Chondrocyte (in vitro differentiated cells): ENCODE measurements at regions not wholly inside any gene's neighbourhood (a gene's known extent, or its start where the extent isn't known, plus 50 kb on each side); places are given as distances from the start of the nearest gene placed in this dataset.

ENCODE experiments used
- DNase-seq: peaks from one replicate; pipeline ENCODE4 v3.0.0; 2021; ENCODE audit warnings: mixed read lengths, low spot score
- H3K27ac Mint-ChIP-seq: one replicate; pipeline ENCODE4 v1.8.0; 2021; ENCODE audit warnings: mild to moderate bottlenecking, moderate library complexity, mixed read lengths; ENCODE audit not compliant: unreplicated experiment
- H3K27me3 Mint-ChIP-seq: 2 replicates; pipeline ENCODE4 v1.8.0; 2021; ENCODE audit warnings: low read depth, mixed read lengths
- H3K36me3 Mint-ChIP-seq: 2 replicates; pipeline ENCODE4 v1.8.0; 2021; ENCODE audit warnings: low read depth, mixed read lengths
- H3K4me1 Mint-ChIP-seq: 2 replicates; pipeline ENCODE4 v1.8.0; 2021; ENCODE audit warnings: low read depth, mild to moderate bottlenecking, mixed read lengths
- H3K4me3 Mint-ChIP-seq: one replicate; pipeline ENCODE4 v1.8.0; 2021; ENCODE audit warnings: mild to moderate bottlenecking, moderate library complexity, mixed read lengths; ENCODE audit not compliant: unreplicated experiment
- H3K9me3 Mint-ChIP-seq: 2 replicates; pipeline ENCODE4 v1.8.0; 2021; ENCODE audit warnings: low read depth, mixed read lengths
- TF ChIP-seq, protein P1 (sequence below): fragments of 200-600 bp; sonication (generic); IDR thresholded peaks from 2 replicates; pipeline ENCODE4 v1.5.0; 2021; ENCODE audit warnings: antibody characterized with exemption, mild to moderate bottlenecking, moderate library complexity

DNA sequence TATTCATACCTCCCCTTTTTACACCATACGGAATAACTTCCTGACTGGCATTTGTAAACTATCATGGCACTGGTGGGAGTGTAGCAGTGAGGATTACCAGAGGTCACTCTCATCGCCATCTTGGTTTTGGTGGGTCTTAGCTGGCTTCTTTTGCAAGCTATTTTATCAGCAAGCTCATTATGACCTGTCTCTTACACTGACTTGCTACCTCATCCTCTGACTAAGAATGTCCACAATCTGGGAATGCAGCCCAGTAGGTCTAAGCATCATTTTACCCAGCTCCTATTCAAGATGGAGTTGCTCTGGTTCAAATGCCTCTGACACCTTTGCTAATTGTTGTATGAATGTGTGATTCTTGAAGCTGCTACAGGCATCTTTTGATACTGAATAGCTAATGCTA lies 950.8 kb upstream of the SLC39A10 start:
- no peak overlapping the region for H3K27ac Mint-ChIP-seq
- H3K4me1 Mint-ChIP-seq = no peaks in the 10 kb centered on the region
- H3K36me3 Mint-ChIP-seq = no peaks in the 10 kb centered on the region
- DNase-seq = no peak
- H3K4me3 Mint-ChIP-seq = no peak overlapping the region
- H3K27me3 Mint-ChIP-seq = peaks cover 12% of the 10 kb centered on the region
- TF ChIP-seq, protein P1, sequence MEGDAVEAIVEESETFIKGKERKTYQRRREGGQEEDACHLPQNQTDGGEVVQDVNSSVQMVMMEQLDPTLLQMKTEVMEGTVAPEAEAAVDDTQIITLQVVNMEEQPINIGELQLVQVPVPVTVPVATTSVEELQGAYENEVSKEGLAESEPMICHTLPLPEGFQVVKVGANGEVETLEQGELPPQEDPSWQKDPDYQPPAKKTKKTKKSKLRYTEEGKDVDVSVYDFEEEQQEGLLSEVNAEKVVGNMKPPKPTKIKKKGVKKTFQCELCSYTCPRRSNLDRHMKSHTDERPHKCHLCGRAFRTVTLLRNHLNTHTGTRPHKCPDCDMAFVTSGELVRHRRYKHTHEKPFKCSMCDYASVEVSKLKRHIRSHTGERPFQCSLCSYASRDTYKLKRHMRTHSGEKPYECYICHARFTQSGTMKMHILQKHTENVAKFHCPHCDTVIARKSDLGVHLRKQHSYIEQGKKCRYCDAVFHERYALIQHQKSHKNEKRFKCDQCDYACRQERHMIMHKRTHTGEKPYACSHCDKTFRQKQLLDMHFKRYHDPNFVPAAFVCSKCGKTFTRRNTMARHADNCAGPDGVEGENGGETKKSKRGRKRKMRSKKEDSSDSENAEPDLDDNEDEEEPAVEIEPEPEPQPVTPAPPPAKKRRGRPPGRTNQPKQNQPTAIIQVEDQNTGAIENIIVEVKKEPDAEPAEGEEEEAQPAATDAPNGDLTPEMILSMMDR = no peak
- no peaks in the 10 kb centered on the region for H3K9me3 Mint-ChIP-seq

DNA sequence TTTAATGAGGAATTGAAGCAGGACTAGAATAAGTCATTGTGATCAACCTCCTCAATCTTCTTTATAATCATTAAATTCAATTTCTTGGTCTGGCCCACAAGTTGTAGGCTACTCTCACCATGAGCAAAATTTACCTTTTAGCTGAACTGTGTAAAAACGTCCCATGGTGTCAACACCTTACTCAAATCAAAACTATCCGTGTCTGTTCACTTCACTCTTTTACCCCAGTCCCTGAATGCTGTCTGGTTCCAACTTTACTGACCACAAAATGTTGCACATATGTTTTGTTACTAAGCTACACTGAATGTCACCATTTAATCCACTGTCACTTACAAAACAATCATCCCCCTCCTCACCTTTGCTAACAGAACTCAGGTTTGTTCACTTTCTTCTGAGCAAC lies 951.6 kb upstream of the SLC39A10 start:
- DNase-seq = no peak
- Mint-ChIP-seq H3K4me1 (no peaks in the 10 kb centered on the region), H3K9me3 (no peaks in the 10 kb centered on the region), H3K27me3 (peaks cover 9% of the 10 kb centered on the region), H3K4me3 (no peak overlapping the region), H3K36me3 (no peaks in the 10 kb centered on the region), H3K27ac (no peak overlapping the region)
- TF ChIP-seq, protein P1 = no peak

DNA sequence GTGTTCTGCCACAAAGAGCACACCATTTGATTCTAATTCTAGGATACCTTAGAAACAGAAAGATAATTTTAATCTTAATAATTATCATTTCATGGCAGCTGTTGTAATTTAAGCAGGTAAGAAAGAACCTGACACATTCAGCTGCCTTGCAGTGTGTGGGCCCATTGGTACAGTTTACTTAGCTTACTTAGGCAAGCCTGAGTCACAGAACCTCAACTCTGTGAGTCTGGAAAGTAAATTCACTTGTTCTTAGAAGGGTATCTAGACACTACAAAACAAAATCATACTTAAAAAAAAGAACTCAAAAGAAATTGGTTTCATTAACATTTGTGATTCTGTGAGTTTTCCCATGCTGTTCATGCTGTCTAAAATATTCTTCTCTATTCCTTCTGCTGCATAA lies 956.3 kb upstream of the SLC39A10 start:
- no peak for DNase-seq
- TF ChIP-seq, protein P1 = no peak
- no peaks in the 10 kb centered on the region for H3K36me3 Mint-ChIP-seq
- peaks cover 3% of the 10 kb centered on the region for H3K9me3 Mint-ChIP-seq
- H3K27ac Mint-ChIP-seq = no peak overlapping the region
- no peak overlapping the region for H3K4me3 Mint-ChIP-seq
- no peaks in the 10 kb centered on the region for H3K4me1 Mint-ChIP-seq
- peaks cover 4% of the 10 kb centered on the region for H3K27me3 Mint-ChIP-seq

DNA sequence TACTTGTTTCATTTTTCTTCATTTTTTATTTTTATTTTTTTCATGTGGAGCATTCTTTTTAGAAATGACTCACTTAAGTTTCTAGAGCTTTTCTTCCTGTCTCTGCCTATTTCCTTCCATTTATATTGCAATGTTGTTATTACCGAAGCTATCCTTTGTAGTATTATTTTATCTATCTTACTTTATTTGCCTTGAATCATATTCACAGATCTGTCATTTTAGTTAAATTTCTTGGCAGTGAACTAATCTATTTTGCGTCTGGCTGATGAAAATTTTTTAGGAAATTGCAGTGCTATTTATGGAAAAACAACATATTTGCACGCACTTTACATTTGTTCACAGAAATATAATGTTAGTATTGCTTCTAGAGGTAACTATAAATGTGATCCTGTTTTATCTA lies 956.9 kb upstream of the SLC39A10 start:
- no peak overlapping the region for H3K27ac Mint-ChIP-seq
- no peak for DNase-seq
- no peaks in the 10 kb centered on the region for H3K36me3 Mint-ChIP-seq
- TF ChIP-seq, protein P1 = no peak
- no peak overlapping the region for H3K4me3 Mint-ChIP-seq
- H3K9me3 Mint-ChIP-seq = peaks cover 4% of the 10 kb centered on the region
- no peaks in the 10 kb centered on the region for H3K4me1 Mint-ChIP-seq
- no peaks in the 10 kb centered on the region for H3K27me3 Mint-ChIP-seq

DNA sequence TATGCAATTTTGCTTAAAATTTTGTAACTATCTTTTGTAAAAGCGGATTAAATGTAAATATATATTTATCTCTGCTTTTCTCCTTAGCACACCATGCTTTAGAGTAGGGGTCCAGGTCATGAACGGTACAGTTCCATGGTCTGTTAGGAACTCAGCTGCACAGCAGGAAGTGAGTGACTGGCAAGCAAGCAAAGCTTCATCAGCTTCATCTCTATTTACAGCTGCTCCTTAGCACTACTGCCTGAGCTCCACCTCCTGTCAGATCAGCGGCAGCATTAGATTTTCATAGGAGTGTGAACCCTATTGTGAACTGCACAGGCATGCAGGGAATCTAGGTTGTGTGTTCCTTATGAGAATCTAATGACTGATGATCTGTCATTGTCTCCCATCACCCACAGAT lies 959.0 kb upstream of the SLC39A10 start:
- Mint-ChIP-seq H3K4me3 (no peak overlapping the region), H3K4me1 (no peaks in the 10 kb centered on the region), H3K36me3 (no peaks in the 10 kb centered on the region), H3K27me3 (no peaks in the 10 kb centered on the region), H3K9me3 (peaks cover 10% of the 10 kb centered on the region), H3K27ac (no peak overlapping the region)
- TF ChIP-seq, protein P1 = no peak
- DNase-seq = no peak
